Activated B cell treated with CpG ODN at 0.5 μM for 24 hours (primary cell): ENCODE measurements at regions not wholly inside any gene's neighbourhood (a gene's known extent, or its start where the extent isn't known, plus 50 kb on each side); places are given as distances from the start of the nearest gene placed in this dataset.

Experiments used
- ATAC-seq: fragments of 200-7000 bp; cut with Tn5 transposase; one replicate; pipeline ENCODE4 v1.10.0; 2021; ENCODE audit warnings: low read depth, mild to moderate bottlenecking, moderate library complexity
- CTCF ChIA-PET: fragments of 350-600 bp; sonication (Branson Sonifier 250); formaldehyde crosslinking; loops from one replicate; lab custom pipeline; 2021; ENCODE audit warnings: antibody characterized with exemption; lab: Charles Lee
- POLR2A ChIA-PET: fragments of 350-600 bp; sonication (Branson Sonifier 250); formaldehyde crosslinking; loops from one replicate; lab custom pipeline; 2021; ENCODE audit warnings: antibody characterized with exemption; lab: Charles Lee
- DNase-seq: peaks from one replicate; pipeline ENCODE4 v3.0.0; 2022
- H3K27ac Mint-ChIP-seq: one replicate; pipeline ENCODE4 v1.8.0; 2020; ENCODE audit warnings: mixed read lengths
- H3K27me3 Mint-ChIP-seq: one replicate; pipeline ENCODE4 v1.8.0; 2021; ENCODE audit warnings: mixed read lengths
- H3K36me3 Mint-ChIP-seq: one replicate; pipeline ENCODE4 v1.8.0; 2021; ENCODE audit warnings: low read depth, mixed read lengths
- H3K4me1 Mint-ChIP-seq: one replicate; pipeline ENCODE4 v1.8.0; 2021; ENCODE audit warnings: mixed read lengths
- H3K4me3 Mint-ChIP-seq: one replicate; pipeline ENCODE4 v1.8.0; 2020; ENCODE audit warnings: mild to moderate bottlenecking, mixed read lengths
- H3K9me3 Mint-ChIP-seq: one replicate; pipeline ENCODE4 v1.8.0; 2020; ENCODE audit warnings: mixed read lengths
- intact Hi-C: fragments of 100-400 bp; cut with micrococcal nuclease; formaldehyde crosslinking; loops from one replicate; pipeline ENCODE4 v1.15.1; 2024
- TF ChIP-seq, protein P1 (sequence below): fragments of 200-600 bp; IDR thresholded peaks from one replicate; pipeline ENCODE4 v1.8.0; 2022; ENCODE audit warnings: antibody characterized with exemption, mild to moderate bottlenecking

DNA sequence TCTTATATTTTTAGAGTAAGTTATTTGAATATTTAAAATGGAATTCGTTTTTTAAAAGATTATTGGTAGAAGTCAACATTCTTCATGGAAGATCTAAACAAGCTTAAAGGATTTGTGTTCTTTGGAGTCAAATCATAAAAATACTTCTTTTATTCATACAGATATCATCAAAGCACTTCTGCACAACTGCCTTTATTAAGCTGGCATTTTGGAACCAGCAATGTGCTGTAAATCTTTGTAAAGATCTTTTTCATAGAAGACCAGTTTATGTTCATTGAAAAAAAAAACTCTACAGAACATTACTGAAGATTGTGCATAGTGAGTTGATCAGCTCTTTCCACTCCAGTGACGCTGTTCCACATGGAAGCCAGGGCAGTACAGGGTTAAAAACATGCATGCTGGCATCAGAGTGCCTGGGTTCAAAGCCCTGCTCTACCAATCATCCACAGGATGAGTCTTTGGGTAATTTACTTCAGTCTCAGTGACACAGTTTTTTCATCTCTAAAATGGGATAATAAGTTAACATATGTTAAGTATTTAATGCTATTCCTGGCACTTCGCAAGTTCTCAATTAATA is 109.6 kb upstream of the SLC38A4 start:
- Mint-ChIP-seq H3K9me3 (no peaks in the 10 kb centered on the region), H3K27me3 (peaks cover 17% of the 10 kb centered on the region), H3K4me1 (no peaks in the 10 kb centered on the region), H3K4me3 (no peak overlapping the region), H3K27ac (no peak overlapping the region), H3K36me3 (no peaks in the 10 kb centered on the region)
- CTCF ChIA-PET, result interaction anchor here (1.7 kb wide), 1 partner anchor 863 kb away, joined by 5 read pairs; no protein-coding TSS in a partner anchor
- POLR2A ChIA-PET, result no interaction called here
- no peak for DNase-seq
- TF ChIP-seq, protein P1, sequence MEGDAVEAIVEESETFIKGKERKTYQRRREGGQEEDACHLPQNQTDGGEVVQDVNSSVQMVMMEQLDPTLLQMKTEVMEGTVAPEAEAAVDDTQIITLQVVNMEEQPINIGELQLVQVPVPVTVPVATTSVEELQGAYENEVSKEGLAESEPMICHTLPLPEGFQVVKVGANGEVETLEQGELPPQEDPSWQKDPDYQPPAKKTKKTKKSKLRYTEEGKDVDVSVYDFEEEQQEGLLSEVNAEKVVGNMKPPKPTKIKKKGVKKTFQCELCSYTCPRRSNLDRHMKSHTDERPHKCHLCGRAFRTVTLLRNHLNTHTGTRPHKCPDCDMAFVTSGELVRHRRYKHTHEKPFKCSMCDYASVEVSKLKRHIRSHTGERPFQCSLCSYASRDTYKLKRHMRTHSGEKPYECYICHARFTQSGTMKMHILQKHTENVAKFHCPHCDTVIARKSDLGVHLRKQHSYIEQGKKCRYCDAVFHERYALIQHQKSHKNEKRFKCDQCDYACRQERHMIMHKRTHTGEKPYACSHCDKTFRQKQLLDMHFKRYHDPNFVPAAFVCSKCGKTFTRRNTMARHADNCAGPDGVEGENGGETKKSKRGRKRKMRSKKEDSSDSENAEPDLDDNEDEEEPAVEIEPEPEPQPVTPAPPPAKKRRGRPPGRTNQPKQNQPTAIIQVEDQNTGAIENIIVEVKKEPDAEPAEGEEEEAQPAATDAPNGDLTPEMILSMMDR, result no peak
- intact Hi-C loops, result loop anchor here (10.0 kb wide), 1 partner anchor 781 kb away; no protein-coding TSS in a partner anchor
- ATAC-seq, result no peak

DNA sequence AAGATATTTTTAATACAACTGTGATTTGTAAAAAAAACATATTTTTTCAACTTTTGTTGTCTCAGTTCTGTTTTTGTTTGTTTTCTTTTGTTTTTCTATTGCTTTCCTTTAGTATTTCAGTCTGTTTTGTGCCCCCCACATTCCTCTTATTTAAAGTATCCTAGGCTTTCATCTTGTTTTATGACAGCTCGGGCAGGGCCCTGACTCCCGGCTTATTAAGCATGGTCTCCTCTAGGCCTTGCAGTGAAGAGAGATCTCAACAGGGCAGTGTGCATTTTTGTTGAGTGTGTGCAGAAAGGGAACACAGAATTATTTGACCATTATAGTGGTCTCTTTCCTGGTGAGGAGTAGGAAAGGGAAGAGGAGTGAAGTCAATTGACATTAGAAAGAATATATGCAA is 110.2 kb upstream of the SLC38A4 start:
- Mint-ChIP-seq H3K4me1 (no peaks in the 10 kb centered on the region), H3K27me3 (peaks cover 17% of the 10 kb centered on the region), H3K36me3 (no peaks in the 10 kb centered on the region), H3K27ac (no peak overlapping the region), H3K4me3 (no peak overlapping the region), H3K9me3 (no peaks in the 10 kb centered on the region)
- ChIA-PET POLR2A (no interaction called here), CTCF (no interaction called here)
- no peak for DNase-seq
- no peak for ATAC-seq
- intact Hi-C loops, result loop anchor here (10.0 kb wide), 1 partner anchor 781 kb away; no protein-coding TSS in a partner anchor
- TF ChIP-seq, protein P1, result no peak

DNA sequence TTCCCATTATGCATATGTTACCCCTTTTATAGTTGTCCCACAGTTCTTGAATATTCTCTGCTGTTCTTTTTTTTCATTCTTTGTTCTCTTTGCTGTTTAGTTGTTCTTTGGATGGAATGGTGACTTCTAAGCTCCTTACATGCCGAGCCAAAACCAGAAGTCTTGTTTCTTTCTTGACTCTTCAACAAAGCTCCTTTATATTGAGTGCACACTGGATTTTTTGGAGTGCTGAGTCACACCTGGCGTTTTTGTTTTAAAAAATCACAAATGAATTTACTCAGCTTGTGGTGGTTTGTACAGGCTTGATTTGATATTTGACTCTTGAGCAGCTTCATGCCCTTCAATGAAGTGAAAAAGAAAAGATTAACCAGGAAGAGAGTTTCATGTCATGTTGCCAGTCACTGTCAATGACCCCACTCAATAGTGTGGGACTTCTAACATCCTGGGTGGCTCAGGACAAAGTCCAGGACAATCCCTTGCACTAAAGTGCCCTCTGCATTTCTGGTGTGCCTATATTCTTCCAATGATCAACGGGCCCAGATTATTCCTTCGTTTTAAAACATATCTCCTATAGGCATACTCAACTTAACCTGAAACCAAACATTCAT is 112.4 kb upstream of the SLC38A4 start:
- Mint-ChIP-seq H3K4me1 (no peaks in the 10 kb centered on the region), H3K27me3 (peaks cover 17% of the 10 kb centered on the region), H3K27ac (no peak overlapping the region), H3K36me3 (no peaks in the 10 kb centered on the region), H3K9me3 (no peaks in the 10 kb centered on the region), H3K4me3 (no peak overlapping the region)
- no peak for DNase-seq
- no peak for ATAC-seq
- TF ChIP-seq, protein P1, result no peak
- ChIA-PET POLR2A (no interaction called here), CTCF (no interaction called here)
- intact Hi-C loops, result loop anchor here (10.0 kb wide), 1 partner anchor 783 kb away; no protein-coding TSS in a partner anchor

DNA sequence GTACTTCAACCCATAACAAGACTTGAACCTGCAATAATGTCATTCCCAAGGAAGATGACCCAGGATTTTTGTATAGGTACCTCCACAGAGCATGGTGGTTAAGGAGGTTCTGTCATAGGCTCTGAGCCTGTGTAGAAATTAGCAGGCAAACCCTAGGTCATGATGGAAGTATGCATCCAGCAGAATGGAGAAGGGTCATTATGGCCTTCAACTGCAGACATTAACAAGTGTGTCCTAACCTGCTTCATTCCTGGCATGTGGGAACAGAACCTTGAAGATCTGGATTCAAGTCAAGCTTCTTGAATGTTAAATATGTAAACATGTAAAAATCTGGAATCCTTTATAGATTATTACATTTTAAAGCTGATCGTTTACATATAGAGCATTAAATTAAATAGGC is 116.2 kb upstream of the SLC38A4 start:
- Mint-ChIP-seq H3K36me3 (no peaks in the 10 kb centered on the region), H3K27me3 (peaks cover 9% of the 10 kb centered on the region), H3K4me1 (no peaks in the 10 kb centered on the region), H3K9me3 (no peaks in the 10 kb centered on the region), H3K27ac (no peak overlapping the region), H3K4me3 (no peak overlapping the region)
- TF ChIP-seq, protein P1, result no peak
- ChIA-PET CTCF (no interaction called here), POLR2A (no interaction called here)
- intact Hi-C loops, result no loop called here
- ATAC-seq, result no peak
- DNase-seq, result no peak

DNA sequence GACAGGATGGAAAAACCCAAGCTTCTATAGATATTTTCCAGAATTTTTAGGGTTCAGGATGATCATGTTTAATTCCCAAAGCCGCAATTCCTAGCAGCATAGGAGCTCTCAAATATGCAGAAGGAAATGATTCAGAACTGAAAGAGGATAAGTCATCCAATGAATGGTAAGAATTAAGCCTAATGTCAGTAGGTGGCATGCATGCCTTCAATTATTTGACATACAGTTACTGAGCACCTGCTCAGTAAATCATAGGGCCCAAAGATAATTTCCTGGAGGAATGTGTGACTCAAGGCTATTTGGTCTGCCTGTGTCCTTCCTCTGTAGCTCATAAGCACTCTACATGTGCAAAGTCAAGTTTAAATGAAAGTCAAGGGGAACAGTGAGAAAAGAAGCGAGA is 116.8 kb upstream of the SLC38A4 start:
- intact Hi-C loops, result no loop called here
- Mint-ChIP-seq H3K9me3 (no peaks in the 10 kb centered on the region), H3K4me1 (no peaks in the 10 kb centered on the region), H3K27me3 (peaks cover 9% of the 10 kb centered on the region), H3K36me3 (no peaks in the 10 kb centered on the region), H3K27ac (no peak overlapping the region), H3K4me3 (no peak overlapping the region)
- ATAC-seq, result no peak
- TF ChIP-seq, protein P1, result no peak
- no peak for DNase-seq
- ChIA-PET POLR2A (no interaction called here), CTCF (interaction anchor here (1.3 kb wide), 1 partner anchor 818 kb away, joined by 3 read pairs; no protein-coding TSS in a partner anchor)
